Ishikawa (cell line): ENCODE measurements at regions not wholly inside any gene's neighbourhood (a gene's known extent, or its start where the extent isn't known, plus 50 kb on each side); places are given as distances from the start of the nearest gene placed in this dataset.

Experiments
- CEBPB ChIP-seq: IDR thresholded peaks from 2 replicates; pipeline ENCODE4 v1.6.1; 2012
- FOXM1 ChIP-seq: IDR thresholded peaks from 2 replicates; pipeline ENCODE4 v1.6.1; 2012; ENCODE audit warnings: low read depth, borderline replicate concordance
- REST ChIP-seq: IDR thresholded peaks from 2 replicates; pipeline ENCODE4 v1.6.1; 2012; ENCODE audit warnings: low read depth, mild to moderate bottlenecking
- ZBTB7A ChIP-seq: IDR thresholded peaks from 2 replicates; pipeline ENCODE4 v1.6.1; 2012; ENCODE audit warnings: low read depth

GRCh38 chr7:142533920-142534319, 215.4 kb upstream of the PRSS1 start:
- no peak for TF ChIP-seq ZBTB7A
- TF ChIP-seq FOXM1: no peak
- TF ChIP-seq REST: no peak
- no peak for TF ChIP-seq CEBPB
